GM18909 (cell line): ENCODE measurements at regions not wholly inside any gene's neighbourhood (a gene's known extent, or its start where the extent isn't known, plus 50 kb on each side); places are given as distances from the start of the nearest gene placed in this dataset.

Experiments
- ATAC-seq: cut with Tn5 transposase; IDR thresholded peaks from one replicate; pipeline ENCODE4 v1.9.1; 2021; ENCODE audit warnings: mild to moderate bottlenecking; ENCODE audit not compliant: unreplicated experiment, poor library complexity

DNA sequence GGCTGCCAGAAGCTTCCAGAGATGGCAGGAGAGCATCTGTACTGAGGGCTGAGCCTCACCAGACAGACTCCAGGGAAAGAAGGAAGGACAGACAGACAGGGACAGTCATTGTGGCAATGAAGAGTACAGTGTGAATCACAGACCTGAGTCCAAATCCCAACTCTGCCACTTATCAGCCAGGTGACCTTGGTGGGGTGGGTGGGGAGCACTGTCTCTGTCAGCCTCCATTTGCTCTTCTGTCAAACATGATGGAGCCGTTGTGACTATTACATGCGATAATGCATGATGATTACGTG is 85.9 kb upstream of the FSTL4 start:
- no peak for ATAC-seq

DNA sequence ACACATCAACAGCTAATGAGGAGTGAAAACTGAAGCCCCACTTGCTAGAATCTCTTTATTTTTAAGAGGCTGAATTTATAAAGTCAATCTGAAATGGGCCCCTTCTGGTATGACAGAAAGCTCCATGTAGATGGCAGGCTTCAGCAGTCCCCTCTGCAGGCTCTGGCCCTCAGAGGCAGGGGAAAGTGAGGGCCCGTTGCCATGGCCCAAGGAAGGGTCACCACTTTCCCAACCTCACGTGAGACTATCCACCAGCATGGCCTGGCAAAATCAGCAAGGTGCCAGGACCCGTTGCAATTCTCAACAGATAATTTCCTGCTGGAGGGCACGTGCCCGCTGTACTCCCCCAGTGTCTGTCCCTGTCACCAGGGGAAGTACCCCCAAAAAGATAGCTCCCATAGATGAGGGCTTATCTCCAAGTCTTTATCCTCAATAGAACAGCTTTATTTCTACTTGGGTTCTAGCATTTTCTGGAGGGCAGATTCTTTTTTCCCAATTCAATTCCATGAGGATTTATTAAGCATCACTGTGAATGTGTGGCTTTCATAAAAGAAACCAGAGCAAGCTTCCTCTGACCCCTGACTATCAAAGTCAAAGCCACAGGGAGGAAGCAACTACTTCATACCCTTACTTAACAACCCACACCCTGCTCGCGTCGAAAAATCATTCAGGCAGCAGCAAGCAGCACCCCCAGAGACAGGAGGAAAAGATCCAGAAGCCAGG is 85.4 kb upstream of the FSTL4 start:
- no peak for ATAC-seq

DNA sequence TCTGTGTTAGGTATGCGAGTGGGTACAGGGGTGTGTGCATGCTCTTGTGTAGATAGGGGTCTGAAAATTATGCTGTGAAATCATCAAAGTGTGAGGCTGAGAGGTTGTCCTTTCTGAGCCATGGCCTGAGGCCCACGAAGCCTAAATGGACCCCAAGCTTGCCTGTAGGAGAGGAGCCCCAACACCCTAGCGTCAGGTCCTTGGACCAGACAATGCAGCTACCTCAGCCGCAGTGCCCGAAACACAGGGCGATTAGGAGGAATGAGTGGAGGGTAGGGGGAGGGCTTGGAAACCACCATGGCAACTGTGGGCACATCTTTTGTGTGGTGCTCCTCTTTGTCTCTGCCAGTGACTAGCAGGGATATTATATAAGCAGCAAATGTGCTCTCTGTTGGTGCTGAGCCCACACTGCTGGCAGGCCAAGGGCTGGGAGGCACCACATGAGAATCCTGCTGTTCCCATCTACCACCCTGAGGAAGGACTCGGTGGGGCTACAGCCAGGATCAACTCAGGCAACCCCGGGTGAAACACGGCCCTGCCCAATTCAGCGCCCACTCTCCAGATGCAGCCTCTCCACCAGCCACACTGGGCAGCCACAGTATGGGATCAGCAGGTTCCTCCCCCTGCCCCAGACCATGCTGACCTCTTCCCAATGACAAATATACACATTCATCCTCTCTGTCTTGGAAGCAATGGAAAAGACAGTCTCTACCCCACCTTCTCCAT is 84.6 kb upstream of the FSTL4 start:
- ATAC-seq = no peak

DNA sequence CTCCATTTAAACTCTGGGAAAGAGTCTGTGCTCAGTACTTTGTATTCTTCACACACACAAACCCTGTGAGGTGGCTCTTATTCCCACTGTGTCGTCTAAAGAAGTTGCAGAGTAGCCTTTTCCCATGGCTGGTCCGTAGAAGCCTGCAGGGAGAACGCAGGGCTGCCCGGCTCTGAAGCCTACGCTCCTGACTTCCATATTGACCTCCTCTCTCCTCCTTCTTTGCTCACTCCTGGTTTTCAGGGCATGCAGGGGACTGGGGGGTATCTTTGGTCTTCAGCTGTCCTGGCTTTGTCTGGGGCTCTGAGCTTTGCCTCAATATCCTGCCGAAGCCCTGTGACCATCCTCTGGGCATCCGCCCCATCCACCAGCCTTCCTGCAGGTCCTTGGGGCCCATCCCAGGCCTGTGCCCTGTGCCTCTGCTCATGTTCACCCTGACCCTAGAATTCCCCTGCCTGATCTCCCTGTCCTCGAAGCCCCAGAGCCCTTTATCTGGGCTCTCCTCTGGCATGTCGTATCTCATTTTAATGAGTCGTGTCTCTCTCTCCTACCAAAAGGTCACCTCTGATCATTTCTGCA is 83.8 kb upstream of the FSTL4 start:
- no peak for ATAC-seq

DNA sequence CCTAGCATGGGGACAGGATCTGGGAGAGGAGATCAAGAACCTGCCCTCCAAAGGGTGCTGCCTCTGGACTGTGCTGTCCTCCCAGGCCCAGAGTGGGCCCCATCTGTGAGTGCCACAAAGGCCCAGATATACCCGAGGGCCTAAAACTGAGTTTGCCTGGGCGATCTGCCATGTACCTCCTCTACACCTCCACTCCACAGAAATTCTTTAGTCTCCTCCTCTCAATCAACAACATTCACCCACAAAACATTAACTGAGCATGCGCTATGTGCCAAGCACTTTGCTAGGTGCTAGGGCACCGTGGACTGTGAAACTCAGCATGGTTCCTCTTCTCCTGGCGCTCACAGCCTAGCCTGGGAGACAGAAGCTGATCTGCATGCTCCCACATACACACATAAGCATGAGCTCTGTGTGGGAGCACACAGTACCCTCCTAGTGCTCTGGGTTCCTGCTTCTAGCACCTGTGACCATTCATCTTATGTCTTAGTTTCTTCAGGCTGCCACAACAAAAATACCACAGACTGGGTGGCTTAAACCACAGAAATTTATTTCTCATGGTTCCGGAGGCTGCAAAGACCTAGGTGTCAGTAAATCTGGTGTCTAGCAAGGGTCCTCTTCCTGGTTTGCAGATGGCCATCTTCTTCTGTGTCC is 82.0 kb upstream of the FSTL4 start:
- no peak for ATAC-seq

DNA sequence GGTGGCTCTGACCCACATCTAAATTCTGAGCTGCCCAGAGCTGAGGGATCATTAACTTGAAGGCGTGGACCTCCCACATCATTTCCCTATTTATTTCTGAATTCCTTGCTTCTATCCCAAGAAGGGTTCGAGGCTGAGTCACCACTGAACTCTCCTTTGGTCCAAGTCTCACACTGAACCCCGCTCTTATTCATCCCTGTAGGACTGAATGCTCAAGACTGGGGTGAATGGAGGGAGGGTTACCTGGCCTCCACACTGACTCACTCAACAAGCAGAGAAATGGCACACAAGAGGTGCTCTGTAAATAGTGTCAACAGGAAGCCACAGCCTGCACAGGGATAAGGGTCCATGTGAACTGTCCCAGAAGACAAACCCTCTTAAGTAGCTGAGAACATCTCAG is 79.1 kb upstream of the FSTL4 start:
- ATAC-seq = no peak

DNA sequence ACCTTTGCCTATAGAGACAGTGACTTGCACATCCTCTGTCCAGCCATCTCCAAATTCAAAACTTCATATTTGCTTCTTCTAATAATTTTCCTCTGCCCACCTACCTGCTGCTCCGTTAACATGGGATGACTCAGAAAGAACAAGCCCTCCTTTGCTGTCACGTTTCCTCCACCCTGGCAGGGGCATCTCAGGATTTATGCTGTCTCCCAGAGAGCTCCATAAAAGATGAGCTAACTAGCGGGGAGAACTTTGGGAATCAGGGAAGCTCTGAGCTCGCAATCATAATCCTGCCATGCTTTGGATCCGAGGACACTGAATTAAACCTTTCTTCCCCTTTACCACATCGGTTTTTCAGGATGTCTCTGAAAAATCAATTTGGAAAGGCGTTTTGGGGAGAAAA is 78.4 kb upstream of the FSTL4 start:
- no peak for ATAC-seq

DNA sequence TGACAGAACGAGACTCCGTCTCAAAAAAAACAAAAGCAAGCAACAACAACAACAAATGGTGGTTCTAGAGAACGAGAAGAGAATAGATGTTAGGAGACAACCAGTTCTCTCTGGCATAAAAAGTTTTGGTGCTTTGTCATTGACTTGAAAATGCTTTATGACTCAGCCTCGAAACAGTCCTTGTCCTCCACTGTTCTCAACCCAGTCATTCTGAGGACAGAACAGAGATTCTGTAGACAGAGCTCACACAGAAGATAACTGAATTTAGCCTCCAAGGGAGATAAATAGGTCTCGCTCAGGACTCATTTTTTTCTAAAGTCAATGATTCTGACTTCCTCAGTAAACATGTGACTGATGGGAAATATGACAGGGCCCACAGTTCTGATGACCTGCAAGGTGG is 76.0 kb upstream of the FSTL4 start:
- no peak for ATAC-seq

DNA sequence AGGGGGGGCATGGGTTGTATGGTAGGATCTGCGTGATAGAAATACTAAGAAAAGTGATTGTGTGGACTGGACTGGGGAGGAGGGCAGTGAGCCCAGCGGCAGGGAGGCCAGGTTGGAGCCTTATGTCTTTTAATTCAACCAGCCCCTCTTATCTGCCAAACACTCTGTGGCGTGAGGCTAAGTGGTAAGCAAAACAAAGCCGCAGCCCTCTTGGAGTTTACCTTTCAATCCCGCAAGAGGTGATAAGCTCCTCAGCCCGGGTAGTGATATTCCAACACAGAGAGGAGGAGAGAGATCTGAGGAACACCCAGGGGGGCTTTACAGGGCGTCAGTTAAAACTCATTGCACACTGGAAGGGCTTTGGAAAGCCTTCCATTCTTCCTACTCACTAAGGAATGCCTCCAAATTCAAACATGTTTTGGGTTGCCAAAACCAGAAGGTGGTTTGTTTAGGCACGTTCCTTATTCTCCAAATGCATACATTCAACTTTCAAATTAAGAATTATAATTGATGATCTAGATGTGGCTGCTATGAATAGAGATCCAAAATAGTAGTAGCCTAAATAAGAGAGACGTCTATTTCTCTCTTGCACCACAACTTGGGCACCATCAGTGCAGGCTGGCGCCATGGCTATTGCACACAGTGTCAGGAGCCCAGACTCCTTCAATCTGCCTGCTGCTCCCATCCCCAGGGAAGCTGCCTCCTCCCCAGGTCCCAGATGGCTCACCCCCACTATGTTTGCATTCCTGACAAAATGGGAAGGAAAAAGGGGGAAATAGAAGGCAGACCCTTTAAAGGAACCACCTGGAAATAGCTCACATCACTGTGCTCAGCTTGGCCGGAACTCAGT is 75.1 kb upstream of the FSTL4 start:
- no peak for ATAC-seq

DNA sequence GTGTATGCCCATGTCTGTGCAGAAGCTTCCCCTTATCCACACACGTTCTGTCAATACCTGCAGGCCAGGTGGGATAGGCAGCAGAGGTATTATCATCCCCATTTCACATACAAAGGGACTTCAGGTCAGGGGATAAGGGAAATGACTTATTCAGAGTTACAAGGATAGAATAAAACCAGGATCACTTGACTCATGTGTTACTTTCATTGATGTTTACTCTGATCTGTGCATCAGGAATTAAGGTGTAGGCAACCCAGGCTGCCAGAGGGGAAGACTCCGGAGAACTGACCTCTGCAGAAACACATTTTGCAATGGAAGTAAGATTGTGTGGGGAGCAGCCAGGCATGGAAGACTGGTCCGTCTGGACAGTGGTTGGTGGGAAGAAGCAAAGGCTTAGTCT is 74.2 kb upstream of the FSTL4 start:
- no peak for ATAC-seq

DNA sequence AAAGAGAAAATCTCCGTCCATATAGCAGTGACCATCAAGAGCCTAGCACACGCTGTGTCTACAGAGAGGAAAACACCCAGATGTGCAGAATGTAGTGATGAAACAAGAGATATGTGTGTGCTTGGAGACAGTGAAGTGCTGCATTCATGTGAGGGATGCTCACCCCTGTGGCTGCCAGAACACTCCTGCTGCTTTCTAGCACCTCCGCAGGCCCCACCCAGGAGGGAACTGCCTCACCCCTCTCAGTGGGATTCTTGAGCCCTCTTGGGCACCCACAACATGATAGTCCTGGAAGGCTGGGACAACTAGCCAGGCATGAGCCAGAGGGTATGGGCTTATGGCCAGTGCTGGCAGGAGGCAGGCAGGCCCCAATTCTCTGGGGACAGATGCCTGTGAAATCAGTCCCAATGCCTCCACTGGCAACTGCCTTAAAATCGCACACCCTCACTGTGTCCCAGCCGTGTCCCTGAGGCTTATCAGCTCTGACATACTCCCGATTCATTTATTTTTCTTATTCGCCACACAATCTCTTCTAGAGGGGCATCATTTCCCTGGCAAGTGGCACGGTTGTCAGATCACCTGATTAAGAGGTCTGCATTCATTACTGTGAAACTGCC is 73.2 kb upstream of the FSTL4 start:
- no peak for ATAC-seq

DNA sequence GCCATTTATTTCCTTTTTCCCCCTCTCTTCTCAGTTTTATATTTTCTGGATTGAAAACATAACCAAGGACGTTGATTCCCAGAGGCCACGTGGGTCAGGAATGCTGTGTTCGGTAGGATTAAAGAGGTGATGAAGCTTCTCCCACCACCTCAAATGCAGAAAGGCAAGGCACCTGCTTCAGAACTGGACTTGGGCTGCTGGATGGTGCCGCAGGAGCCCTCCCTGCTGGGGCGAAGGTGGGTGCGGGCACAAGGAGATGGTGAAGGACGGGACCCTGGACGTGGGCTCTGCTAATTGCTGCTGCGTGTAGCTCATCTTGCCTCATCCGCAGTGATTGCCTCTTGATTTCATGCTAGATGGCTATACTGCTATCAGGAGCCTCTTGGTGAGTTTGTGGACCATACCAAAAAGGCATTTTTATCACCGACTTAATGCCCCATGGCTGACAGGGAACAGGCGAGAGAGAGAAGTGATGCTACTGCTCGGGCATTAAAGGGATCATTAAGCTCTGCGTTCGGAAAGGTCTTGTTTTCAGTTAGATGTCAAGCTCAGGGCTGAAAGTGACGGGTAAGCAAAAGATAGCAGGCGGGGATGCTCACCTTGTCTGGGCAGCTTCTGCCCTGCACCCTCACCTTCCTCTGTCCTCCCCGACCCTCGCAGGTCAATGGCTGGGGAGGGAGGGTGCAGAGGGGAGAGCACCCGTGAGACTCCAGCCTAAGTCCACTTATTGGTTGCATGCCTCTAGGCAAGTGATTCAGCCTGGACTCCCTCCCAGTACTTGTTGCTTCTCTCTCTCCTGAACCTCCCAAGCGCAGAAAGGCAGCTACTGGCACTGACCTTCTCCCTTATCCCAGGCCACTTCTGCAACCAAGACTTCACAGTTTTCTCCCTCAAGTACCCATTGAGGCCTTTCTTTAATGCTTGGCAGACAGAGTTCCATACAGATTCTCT is 71.6 kb upstream of the FSTL4 start:
- no peak for ATAC-seq

DNA sequence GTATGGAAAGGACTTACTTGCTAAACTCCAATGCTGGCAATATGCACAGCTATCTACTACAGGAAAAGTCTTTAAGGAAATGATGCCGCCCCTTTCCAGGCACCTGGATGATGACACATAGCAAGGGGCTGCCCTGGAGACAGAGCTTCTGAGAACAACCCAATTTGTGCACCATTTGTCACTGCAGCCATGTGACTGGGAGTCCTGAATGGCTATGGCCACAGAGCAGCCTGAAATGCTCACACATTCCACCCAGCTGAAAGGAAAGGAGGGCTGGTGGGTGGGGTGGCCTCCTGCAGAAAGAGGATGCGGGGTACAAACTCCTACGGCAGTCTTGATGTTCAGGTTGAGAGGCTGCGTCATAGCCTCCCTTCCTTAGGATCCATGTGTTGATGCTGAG is 70.1 kb upstream of the FSTL4 start:
- ATAC-seq = no peak

DNA sequence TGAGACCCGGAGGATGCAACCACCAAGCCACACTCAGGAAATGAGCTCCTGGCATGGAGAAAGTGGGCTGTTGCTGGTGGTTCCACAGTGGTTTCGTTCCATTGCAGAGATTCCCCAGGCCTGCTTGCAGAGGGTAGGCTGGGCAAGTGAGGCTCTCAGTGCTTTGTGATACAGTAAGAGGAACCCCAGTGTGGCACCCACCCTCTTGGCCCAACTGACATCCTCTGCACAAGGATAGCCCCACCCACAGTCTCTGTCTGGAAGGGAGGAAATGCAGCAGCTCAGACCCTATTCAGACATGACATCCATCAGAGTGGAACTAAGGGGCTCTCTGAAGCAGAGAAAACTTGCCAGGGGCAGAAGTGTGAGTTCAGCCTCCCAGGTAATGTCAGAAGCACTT is 69.6 kb upstream of the FSTL4 start:
- no peak for ATAC-seq

DNA sequence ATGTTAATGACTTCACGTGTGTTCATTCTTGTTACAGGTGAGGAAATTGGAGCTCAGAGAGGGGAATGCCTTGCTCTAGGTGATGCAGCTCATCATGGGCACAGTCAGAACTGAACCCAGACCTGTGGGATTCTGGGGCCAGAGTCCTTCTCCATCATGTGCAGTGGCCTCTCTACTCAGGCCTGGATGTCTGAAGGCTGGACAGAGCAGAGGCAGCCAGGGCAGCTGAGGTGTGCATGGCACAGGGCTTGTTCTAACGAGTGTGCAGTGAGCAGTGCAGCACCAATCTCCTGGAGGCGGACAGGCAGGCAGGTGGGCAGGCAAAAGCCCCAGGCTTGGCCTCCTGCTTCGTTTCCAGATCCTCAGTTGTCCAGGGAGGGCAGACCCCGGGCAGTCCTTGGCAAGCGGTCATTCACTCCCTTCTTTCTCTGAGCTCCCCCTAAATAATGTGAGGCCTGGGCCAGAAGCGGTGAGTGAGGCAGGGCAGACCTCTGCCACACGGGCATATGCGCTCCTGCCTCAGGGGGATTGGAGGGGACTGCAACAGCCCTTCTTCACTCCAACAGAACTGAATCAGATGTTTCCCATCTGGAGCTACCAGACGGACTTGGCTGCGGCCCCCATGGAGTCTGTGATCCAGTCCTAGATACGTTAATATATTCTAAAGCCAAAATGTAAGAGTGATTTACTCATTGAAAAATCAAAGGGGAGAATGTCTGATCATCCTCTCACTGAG is 68.7 kb upstream of the FSTL4 start:
- ATAC-seq = no peak

DNA sequence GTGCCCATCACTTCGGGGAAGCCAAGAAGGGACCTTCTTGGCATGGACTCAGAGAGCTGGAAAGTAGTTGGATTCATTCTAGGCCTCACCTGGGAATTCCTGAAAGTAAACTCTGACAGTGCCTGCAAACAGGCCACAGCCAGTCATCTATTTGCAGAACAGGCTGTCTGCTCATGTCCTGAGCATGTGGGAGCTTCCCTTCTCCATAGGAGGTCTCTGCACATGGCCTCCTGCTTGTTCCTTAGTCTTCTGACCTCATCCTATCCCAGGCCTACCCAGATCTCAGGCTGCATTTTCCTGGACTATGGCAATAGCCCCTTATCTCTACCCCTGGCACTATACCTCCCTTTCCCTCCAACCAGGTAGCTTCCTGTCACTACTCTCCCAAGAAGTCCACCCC is 67.2 kb upstream of the FSTL4 start:
- ATAC-seq = no peak

DNA sequence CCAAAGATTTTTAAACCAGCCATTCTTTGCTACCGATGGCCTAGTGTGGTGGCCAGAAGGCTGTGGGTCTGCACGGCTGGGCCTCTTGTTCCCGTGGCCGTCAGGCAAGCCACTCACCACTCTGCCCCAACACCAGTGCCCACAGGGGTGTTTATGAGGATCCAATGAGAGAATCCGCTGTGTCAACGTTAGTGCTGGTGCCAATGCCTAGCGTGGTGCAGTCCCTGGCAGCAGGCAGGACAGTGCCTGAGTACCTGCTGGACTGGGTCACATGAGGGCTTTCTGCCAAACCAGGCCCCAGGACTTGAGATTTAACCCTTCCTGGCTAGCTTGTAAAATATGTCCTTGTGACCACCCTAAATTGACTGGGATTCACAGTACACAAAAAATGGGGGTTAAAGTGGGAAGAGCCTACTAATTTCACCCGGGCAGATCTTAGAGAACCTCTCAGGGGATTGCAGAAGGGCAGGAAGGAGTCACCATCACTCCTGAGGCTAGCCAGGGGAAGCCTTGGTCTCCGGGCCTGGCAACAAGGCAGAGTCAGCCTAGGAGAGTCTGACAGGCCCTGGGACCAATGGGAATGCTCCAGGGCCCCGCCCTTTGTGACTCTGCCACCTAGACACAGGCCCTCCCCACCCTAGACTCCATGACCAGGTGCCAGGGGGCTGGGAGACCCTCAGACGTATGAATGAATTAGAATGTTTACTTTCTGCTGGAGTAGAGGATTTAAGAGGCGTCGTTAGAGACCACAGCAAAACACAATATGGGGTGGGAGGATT is 63.2 kb upstream of the FSTL4 start:
- ATAC-seq = no peak

DNA sequence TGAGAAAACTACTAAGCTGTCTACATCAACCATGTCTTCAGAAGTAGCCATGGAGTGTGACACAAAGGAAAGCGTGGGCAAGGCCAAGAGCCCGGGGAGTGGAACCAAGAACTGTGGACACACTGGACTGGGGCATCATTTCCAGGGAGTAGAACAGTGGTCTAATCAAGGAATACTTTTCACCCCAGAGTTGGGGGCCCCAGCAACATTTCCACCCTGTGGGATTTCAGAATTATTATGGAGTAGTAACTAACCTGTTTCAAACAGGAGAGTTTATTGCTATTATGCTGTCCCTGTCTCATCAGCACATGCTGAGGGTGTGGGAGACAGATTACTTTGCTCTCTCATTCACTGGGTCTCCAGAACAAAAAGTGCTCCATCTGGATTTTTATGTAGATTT is 58.0 kb upstream of the FSTL4 start:
- no peak for ATAC-seq
